HG03097 (cell line): ENCODE measurements at regions not wholly inside any gene's neighbourhood (a gene's known extent, or its start where the extent isn't known, plus 50 kb on each side); places are given as distances from the start of the nearest gene placed in this dataset.
"Not testable (repeated sequence)": the region's sequence is repeated elsewhere in the genome, so short reads cannot be mapped to it uniquely, and the experiment has no call there.

Experiments used
- ATAC-seq: cut with Tn5 transposase; IDR thresholded peaks from one replicate; pipeline ENCODE4 v1.9.1; 2021; ENCODE audit not compliant: unreplicated experiment, low FRiP score

DNA sequence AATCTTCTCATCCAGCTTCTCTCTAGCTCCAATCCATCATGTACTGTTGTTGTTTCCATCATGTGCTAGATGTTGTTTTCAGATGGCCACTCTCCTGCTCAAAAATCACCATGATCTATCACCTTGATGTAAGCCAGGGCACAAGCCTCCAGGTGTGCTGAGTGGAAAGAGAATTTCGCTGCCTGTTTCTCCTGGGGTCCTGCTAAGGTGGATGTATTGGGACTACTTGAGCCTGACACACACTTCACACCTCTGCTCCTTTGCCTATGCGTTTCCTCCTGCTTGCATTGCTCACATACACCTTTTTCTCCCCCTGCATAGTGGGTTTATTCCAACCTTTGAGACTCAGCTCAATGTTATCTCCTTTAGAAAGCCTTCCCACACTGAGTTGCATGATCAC, 287.6 kb downstream of the CYRIA start:
- no peak for ATAC-seq

DNA sequence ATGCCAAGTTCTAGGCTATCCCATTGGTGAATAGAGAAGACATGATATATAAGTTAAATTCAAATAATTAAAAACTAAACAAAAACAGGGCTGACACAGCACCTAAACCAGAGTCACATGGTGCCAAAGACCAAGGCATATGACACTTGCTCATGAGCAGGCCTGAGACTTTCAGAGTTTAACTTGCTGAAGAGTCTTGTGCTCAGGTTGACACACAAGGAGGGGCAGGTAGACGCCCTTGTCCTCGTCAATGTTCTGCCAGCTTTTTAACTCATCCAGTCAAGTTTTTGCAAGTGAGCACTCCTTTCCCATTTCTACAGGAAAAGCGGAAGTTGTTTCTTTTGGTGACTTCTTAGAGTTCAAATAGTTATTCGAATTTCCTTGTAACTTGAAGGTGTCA, 289.7 kb downstream of the CYRIA start:
- ATAC-seq, result no peak

DNA sequence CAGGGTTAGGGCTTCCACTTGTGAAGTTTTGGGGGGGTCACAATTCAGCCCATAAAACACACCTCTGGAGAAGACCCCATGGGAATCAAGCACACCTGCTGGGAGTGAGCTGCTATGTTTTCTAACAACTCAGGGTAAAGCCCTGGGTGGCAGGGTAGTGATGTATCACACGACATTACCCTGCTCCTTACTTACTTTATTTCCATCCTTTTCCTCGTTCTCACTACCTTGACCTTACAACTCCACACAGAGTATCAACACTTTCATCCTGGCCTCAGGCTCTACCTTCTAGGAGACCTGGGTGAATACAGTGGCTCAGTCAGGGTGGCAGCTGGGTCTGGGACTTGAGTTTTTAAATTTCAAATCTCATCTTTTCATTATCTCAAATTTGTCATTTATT, 290.3 kb downstream of the CYRIA start:
- no peak for ATAC-seq

DNA sequence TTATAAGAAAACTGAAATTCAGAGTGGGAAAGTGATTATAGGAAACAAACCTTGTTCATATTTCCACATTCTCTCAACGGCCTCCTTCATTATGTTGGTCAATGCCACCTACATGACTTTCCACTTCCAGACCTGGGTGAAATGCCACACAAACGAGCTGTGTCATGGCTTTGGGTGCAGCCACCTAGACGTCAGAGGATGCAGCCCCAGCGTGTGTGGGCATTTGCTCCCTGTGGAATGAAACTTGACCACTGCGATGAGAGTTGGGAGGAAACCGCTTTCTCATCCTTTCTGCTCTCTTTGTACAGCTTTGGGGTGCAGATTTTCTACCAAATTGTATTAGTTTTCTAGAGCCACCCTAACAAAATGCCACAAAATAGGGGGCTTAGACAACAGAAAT, 291.0 kb downstream of the CYRIA start:
- no peak for ATAC-seq

DNA sequence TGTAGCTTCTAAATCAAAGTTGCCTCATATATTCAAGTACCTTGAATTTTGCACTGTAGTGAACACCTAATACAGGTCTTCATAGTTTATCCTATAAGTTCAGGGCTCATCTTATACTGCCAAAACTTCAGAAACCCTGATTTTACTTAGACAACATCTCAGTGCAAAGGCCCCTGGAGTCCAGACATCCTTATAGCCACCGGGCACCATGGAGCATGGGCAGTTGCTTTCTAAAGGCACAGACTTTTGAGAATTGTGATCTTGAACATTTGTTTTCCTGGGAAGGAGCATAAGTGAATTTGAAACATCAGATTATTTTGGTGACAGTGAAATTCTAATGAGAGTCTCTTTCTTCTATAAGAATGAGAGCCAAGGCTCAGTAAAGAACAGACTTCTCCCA, 292.3 kb downstream of the CYRIA start:
- no peak for ATAC-seq

DNA sequence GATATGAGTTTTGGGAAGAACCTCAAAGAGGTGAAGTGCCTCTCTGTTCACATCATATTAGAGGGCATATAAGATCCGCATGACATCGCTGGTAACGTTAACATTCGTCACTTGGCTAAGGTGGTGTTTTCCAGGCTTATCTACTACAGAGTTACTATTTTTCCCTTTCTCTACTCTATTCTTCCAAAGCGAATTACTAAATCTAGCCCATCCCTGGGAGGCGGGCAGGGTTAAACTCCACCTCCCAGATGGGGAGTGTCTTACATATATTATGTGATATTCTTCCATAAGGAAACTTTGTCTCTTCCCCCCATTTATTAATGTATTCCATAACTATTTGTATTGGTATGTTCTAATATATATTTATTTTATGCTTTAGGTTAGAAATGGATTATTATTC, 293.9 kb downstream of the CYRIA start:
- no peak for ATAC-seq

DNA sequence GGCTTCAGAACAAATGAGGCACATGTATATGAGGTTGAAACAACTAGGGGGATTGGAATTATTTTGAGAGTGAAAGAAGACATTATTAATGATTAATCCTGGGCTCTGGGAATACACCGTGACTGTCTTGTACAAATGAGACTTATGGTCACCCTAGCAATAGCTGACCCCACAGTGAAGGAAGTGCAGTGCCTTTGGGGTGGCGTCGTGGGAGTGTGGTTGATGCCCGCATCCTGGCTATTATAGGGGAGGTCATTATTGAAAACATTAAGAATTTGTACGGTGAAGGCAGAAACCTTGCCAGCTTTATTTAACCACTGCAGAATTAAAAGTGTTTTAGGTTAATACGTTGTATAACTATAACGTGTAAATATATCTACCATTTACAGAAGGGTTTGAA, 296.7 kb downstream of the CYRIA start:
- no peak for ATAC-seq

DNA sequence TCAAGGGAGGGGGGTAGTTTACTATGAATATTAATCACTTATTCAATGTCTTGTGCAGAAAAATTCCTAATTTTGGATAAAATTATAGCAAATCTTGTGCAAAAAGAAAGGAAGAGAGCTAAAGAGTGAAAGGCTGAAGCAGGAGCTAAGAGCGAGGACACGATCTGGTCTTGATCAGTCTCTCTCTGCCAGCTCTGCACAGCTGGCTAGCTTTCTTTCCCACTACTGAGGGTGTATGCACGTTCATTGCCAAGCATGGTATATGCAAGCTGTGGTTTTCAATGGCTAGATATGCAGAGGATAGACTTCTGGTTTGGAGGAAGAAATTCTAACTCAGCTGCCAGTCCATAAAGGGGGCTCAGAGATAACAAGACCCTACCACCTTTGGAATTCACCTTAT, 297.3 kb downstream of the CYRIA start:
- ATAC-seq, result no peak

DNA sequence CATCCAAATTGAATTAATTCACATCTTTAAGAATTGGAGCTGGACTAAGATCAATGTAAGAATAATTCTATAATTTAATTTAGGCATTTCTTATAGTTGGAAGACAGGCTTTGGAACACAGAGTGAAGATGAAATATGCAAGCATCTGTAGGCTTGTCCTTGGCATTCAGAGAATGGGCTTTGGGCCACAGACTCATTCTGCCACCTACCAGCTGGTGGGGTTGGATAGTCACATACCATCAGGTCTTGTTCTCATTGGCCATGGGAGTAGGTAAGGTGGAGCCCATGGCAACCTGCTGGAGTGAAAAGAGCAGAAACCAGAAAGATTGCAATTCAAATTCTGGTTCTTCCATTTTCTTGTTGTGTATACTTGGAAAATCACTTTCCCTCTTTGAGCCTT, 300.3 kb downstream of the CYRIA start:
- no peak for ATAC-seq

DNA sequence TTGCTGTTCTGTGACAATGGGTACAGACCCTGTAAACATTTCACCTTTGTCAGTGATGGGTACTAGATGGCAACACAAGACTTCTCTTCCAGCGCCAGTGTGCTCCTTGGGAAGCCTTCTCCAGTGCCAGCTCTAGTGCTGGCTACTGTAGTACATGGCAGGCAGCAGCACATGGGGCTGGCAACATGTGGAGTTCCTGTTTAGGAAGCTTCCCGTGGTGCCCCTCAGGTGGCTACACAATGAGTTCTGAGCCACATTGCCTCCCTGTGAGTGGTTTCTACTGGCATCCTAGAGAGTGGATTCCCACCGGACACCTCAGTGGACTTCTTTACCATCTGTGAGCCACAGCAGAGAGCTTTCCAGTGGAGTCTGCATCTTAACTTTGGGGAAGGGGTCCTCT, 302.1 kb downstream of the CYRIA start:
- ATAC-seq, result no peak

DNA sequence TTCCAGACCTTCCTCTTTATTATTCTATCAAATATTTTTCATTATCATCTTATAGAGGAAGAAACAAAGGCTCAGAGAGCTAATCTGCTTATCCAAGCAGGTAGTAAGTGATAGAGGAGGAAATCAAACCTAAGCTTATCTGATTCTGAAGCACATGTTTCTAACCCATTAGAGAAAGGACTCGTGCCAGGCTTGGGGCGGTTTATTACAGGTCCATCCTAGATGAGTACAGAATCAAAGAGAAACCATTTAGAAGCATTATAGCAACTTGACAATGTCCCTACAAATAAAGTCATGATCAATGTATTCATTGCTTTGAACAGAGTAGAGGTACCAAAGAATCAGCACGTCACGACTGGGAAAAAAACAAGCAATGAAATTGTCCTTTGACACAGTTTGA, 303.0 kb downstream of the CYRIA start:
- ATAC-seq, result no peak

DNA sequence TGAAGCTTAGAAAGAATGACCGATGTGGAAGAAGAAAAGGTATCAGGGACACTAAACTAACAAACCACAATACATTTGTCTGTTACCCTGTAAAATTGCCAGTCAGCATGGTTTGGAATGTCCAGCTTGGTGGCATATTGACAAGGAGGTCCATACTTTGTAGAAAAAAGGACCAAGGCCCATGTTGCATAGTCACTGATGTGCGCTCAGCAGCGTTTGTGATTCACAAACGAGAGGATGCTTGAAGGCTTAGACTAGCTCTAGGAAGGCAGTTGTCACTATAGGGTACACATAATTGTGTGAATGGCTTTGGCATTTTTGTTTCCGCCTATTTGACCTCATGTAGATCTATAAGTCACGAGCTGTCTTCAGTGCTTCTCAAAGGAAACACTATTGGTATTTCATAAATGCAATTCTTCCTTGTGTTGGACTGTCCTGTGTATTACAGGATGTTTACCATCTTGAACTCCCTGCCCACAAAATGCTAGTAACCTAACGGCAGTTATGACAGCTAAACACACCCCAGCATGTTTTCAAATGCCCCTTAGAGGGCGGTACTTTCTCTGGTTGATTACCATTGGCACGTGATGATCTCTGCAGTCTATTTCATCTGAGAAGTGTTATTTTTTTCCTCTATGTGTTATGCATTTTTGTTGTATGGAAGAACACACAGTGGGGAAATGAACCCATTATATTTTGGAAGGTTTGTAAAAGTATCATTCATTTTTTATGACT, 304.2 kb downstream of the CYRIA start:
- ATAC-seq, result no peak

DNA sequence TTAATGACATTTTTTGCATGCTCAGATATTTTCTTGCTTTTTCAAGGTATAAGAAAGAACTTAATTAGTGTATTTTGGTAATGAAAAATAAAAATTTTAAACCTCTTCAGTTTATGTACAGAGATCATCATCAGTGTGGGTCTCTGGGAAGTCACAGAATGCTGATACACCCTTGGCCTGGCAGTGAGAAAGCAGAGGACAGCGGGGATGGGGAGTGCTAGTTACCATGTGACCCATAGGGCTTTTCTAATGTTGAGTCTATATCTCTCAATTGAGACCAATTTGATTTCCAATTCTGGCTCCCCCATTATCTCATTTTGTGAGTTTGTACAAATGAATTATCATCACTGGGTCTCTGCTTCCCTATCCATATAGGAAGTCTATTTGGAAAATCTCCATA, 305.7 kb downstream of the CYRIA start:
- ATAC-seq, result no peak

DNA sequence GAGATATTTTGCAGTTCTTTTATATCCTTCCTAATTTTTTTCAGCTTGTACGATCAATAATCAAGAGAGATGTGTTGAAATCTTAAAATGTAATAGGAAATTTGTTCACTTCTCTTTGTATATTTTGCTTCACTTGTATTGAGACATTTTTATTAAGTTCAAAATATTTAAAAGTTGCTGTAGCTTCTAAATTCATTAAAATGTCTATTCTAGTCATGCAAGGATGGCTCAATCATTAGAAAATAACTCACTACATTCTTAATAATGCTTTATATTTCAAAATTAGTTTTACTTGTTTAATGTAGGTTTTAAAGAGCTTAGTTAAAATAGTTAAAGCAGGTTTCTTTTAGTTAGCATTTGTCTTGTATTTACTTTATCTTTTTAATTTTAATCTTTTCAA, 308.4 kb downstream of the CYRIA start:
- no peak for ATAC-seq

DNA sequence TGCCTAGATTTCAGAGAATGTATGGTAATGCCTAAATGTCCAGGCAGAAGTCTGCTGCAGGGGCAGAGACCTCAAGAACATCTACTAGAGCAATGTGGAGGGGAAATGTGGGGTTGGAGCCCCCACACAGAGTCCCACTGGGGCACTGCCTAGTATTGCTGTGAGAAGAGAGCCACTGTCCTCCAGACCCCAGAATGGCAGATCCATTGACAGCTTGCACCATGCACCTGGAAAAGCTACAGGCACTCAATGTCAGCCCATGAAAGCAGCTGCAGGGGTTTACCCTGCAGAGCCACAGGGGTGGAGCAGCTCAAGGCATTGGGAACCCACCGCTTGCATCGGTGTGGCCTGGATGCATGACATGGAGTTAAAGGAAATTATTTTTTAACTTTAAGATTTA, 314.1 kb downstream of the CYRIA start:
- ATAC-seq, result no peak

DNA sequence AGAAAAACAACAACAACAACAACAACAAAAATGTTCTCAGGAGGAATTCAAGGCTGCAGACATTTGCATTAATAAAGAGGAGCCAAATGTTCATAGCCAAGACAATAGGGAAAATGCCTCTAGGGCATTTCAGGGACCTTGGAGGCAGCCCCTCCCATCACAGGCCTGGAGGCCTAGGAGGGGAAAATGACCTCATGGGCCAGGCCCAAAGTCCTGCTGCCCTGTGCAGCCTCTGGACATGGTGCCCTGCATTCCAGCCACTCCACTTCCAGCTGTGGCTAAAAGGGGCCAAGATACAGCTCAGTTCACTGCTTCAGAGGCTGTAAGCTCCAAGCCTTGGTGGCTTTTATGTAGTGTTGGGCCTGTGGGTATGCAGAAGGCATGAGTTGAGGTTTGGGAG, 314.5 kb downstream of the CYRIA start:
- ATAC-seq, result no peak

DNA sequence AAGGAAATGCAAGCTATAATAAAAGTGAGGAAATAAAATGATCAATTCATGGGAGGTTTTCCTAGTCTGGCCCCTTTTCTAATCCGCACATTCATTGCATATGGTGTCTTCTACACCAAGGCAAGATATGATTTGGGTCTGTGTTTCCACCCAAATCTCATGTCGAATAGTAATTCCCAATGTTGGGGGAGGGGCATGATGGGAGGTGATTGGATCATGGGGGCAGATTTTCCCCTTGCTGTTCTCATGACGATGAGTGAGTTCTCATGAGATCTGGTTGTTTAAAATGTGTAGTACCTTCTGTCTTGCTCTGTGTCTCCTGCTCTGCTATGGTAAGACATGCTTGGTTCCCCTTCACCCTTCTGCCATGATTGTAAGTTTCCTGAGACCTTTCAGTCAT, 315.4 kb downstream of the CYRIA start:
- no peak for ATAC-seq

DNA sequence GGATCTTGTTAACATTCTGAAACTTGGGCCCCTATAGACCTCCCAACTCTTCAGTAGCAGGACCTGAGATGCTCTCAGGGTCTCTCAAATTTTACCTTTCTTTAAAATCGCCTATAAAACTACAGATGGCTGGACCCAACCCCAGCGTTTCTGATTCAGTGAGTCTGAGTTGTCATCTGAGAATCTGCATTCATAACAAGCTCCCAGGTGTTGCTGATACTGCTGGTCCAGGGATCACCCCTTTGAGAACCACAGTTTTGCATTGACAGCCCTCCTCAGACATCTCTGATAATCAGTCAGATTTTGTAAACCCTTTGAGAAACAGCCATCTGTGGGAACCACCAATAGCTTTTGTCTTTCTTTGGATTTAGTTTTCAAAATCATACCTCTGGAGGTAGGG, 315.8 kb downstream of the CYRIA start:
- ATAC-seq, result no peak

DNA sequence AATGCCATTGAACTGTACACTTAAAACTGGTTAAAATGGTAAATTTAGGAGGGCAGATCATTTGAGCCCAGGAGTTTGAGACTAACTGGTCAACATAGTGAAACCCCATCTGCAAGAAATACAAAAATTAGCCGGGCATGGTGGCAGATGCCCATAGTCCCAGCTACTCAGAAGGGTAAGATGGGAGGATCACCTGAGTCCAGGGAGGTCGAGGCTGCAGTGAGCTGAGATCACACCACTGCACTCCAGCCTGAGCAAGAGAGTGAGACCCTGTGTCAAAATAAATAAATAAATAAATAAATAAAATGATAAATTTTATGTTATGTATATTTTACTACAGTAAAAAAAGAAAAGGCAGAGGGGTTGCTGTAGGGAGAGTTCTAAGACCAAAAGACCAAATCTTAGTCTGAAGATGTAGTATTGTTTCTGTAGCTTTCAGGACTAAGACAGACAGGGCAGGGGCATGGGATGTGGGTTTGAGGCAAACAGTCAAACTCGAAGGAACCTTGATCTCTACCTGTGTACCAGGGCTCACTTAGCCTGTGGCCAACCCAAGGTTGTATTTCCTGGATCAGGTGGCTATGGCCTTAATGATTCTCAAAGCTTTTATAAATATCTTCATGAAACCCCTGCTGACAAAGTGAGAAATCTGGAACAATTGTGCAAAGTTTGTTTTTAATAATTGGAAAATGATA, 316.7 kb downstream of the CYRIA start:
- ATAC-seq, result no peak

DNA sequence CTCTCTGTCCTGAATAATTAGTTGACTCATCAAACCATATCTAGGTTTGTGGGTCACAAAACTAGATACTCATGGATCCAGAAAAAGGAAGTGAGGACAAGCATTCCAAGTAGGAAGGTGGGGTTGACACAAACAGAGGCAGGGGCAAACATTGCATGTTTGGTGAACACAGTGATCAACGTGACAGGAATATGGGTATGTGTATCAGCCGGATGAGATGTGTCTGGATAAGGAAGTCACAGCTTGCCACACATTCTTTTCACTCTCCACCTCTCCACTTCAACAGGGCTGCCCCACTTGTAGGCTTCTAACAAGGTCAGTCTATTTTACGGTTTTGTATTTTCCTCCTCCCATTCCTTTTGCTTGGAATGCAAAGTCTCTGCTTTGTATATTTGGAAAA, 319.0 kb downstream of the CYRIA start:
- ATAC-seq, result no peak

DNA sequence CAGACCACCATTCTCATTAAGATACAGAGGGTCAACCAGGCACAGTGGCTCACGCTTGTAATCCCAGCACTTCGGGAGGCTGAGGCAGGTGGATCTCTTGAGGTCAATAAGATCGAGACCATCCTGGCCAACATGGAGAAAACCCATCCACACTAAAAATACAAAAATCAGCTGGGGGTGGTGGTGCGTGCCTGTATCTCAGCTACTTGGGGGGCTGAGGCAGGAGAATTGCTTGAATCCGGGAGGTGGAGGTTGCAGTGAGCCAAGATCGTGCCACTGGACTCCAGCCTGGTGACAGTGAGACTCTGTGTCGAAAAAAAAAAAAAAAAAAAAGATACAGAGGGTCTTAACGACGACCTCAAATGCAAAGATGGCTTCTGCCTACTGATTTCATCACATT, 320.4 kb downstream of the CYRIA start:
- ATAC-seq, result not testable (repeated sequence)

DNA sequence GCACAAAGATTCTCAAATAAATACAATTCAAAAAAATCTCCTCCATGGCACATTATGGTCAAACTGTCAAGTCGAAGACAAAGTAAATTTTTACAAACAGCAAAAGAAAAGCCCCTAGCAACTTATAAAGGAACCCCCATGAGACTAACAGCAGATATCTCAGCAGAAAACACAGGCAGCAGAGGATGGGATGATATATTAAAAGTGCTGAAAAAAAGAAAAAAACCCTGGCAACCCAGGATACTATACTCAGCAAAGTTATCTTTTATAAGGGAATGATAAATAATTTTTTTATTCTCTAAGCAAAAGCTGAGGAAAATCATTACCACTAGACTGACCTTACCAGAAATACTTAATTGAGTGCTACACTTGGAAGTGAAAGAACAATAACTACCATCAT, 326.4 kb downstream of the CYRIA start:
- ATAC-seq, result no peak

DNA sequence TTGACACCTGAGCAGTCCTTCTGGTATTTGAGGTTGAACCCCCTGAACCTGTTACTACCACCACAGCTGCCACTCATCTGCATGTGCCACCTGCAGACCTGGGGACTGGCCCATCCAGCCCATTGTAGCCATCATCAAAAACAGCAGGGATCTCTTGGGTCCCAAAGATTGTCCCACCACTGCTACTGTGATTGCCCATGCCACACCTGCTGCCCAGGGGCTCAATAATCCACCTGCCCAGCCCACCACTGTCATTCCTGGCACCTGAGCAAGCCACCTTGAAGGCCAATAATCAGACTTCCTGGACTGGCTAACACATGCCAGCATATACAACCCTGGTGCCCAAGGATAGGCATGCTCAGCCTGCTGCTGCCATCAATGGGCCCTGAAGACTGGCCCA, 327.6 kb downstream of the CYRIA start:
- no peak for ATAC-seq
